Stimulated activated CD8-positive, alpha-beta memory T cell treated with anti-CD3 and anti-CD28 coated beads, Interleukin-12 subunit alpha, Interleukin-12 subunit beta, amount 100 ng/mL, for 4 hours (primary cell): ENCODE measurements at regions not wholly inside any gene's neighbourhood (a gene's known extent, or its start where the extent isn't known, plus 50 kb on each side); places are given as distances from the start of the nearest gene placed in this dataset.

Experiments
- DNase-seq: peaks from one replicate; pipeline ENCODE4 v3.0.0-alpha.2; 2020; ENCODE audit warnings: low read depth

DNA sequence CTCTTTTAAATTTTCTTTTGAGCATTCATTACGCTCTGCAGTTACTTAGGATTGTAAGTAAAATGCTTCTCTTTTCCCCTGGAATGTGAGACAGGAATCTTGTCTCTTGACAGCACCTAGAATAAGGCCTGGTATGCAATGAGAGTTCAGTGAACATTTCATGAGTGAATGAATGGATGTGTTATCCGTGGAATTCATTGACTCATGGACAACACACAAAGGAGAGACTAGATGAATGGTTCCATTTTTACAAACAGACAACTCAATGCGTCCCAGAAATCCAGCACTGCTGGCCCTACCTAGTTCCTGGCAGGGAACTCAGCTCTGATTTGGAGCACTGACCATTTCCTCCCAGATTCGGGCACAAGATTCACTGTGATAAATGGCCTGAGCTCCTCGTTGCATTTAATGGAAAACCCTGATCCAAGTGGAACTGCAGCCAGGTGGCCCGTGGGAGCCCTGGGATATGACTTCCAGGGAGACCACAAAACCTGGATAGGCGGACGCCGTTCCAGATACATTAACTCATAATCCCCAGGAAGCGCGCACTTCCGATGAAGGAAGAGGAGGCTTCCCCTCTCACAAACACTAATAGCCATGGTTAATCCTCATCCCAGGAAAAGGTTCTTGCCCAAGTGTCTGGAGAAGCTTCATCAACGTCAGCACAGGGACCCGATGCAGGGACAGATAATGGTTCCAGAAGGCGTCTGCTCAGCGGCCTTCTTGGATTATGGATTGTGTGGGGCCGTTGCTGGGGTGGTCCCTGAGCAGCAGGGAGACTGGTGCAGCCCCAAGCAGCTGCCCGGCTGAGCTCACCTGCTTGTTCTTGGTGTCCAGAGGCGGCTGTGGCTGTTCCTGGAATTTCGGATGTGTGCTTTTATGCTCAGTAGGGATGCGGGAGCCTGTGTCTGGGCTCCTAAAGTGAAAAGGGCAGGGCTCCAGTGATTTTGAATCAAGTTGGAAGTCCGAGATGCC is 211.1 kb upstream of the TSHZ3 start:
- DNase-seq: no peak

- DNase-seq: no peak
Measured at GRCh38 chr19:31562966-31563612, 213.9 kb upstream of the TSHZ3 start.

GRCh38 chr19:31567776-31568175 is 218.5 kb upstream of the TSHZ3 start:
- no peak for DNase-seq

GRCh38 chr19:31568724-31569123 is 219.5 kb upstream of the TSHZ3 start:
- no peak for DNase-seq

- no peak for DNase-seq
Measured at GRCh38 chr19:31570718-31571117, 221.5 kb upstream of the TSHZ3 start.

DNA sequence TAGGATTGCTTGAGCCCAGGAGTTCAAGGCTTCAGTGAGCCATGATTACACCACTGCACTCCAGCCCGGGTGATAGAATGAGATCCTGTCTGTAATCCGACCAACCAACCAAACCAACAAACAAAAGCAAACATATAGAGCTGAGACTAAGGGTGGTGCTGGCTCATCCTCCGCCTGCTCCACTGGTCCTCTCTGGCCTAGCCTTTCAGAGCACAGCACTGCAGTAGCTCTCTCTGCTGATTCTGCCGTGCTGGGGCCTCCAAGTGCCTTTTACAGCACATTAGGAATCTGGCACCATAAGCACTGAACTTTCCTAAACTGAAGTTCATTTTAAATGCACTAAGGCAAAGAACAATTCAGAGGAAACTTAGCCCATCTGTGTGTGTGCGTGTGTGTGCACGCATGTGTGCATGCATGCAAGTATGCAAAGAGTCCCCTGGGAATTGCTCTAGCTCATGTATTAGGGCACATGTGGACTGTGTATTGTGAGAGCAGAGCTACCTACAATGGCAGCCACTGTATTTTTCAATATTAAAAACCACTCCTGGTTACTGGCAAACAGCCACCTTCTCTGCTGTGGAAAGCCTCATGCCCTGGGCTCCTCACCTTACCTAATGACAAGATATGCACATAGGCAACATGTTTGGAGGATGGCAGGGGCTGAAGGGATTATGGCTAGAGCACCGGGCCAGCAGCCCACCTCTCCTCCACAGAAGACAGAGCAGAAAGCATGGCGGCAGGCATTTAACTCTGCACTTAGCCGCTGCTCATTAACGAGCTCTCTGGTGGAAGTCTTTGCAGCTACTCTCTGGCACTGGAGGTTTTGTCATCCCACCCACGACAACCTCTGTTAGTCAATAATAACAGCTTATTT is 223.1 kb upstream of the TSHZ3 start:
- no peak for DNase-seq

DNA sequence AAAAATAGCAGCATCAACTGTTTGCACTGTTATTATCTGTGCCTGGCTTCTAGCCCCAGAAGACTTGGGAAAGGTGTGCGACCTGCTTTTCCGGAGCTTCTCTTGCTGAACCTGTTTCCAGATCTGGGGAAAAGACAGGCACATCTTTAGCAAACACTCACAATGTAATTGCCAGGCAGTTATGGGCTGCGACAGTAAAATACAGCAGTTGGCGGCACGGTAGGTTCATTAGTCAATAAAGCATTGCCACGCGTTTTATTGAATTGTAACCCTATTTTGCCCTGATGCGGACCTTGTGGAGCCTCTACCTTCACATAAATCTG is 223.7 kb upstream of the TSHZ3 start:
- no peak for DNase-seq

GRCh38 chr19:31574251-31574973 is 225.2 kb upstream of the TSHZ3 start:
- no peak for DNase-seq

- DNase-seq: no peak
Measured at GRCh38 chr19:31575846-31576335, 226.7 kb upstream of the TSHZ3 start.

GRCh38 chr19:31578326-31578725 is 229.1 kb upstream of the TSHZ3 start:
- no peak for DNase-seq

DNA sequence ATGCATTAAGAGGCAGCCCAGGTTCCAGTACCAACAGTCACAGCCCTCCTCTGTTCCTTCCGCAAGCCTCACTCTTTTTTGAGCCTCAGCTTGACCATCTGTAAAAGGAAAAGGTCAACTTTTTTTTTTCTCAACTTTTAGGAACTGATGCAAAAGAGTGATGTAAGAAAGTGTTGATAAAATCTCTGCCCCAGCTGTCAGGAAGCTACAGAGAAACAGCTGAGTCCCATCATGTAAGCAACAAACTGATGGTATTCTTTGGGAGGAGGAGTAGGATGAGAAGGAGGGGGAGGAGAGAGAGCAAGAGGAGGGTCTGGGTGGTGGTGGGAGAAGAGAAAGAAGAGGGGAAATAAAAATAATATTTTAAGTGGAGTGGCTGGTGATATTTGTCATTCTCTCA is 233.9 kb upstream of the TSHZ3 start:
- no peak for DNase-seq

- no peak for DNase-seq
Measured at GRCh38 chr19:31586282-31586681, 237.0 kb upstream of the TSHZ3 start.

GRCh38 chr19:31589109-31589508 is 239.9 kb upstream of the TSHZ3 start:
- no peak for DNase-seq

- DNase-seq: no peak
Measured at GRCh38 chr19:31591258-31591657, 242.0 kb upstream of the TSHZ3 start.

DNA sequence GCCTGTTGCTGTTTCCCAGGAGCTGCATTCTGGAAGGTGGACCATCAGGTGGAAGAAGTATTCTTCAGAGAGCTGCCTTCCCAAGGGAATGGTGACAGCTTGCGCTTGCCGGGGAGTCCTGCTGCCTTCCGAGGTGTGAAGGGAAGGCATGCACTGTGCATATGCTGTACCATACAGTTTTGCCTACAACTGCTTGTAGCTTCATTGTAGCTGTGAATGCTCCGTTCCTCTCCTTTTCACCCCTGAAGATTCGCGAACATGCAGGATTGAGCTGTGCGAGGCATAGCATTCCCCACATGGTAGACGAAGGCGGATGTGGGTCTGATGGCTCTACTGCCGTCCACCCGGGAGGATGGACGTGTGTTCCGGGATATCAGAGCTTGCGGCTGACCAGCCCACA is 243.2 kb upstream of the TSHZ3 start:
- no peak for DNase-seq

- no peak for DNase-seq
Measured at GRCh38 chr19:31594701-31595100, 245.5 kb upstream of the TSHZ3 start.

DNA sequence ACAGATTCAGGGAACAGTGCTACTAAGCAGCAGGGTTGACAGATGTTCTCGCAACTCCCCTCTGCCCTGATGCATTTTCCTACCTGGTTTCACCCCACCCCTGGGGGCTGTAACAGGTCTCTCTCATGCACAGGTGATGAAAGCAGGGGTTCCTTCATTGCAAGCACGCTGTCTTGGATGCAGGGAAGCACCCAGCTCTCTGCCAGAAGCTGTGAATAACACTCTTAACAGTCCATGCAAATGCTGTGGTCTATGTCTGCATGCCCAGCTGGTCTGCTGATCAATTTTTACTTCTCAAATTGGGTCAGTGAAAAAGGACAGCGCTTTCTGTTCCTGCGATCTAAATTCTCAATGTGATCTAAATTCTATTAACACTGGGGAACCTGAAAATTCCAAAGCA is 246.3 kb upstream of the TSHZ3 start:
- DNase-seq: no peak

GRCh38 chr19:31596751-31597150 is 247.5 kb upstream of the TSHZ3 start:
- no peak for DNase-seq

GRCh38 chr19:31597616-31598015 is 248.4 kb upstream of the TSHZ3 start:
- no peak for DNase-seq

DNA sequence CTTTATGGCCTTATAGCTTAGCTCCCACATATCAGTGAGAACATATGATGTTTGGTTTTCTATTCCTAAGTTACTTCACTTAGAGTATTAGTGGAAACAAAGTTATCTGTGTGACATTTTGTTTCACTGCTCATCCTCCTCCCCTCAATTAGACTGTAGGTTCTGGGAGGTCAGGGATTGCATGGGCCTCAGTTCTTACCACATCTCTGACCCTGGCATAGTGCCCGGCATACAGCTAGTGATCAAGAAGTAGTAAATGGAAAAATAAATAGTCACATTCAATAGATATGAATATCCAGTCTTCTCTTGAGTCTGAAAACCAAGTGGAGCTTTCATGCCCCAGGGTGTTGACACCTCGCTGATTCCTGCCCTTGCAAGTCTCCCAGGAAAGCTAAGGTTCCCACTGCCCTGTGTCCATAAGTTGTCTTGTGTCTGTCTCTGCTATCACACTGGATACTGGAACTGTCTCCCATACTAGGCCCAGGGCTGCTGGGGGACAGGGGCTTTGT is 249.5 kb upstream of the TSHZ3 start:
- DNase-seq: no peak

DNA sequence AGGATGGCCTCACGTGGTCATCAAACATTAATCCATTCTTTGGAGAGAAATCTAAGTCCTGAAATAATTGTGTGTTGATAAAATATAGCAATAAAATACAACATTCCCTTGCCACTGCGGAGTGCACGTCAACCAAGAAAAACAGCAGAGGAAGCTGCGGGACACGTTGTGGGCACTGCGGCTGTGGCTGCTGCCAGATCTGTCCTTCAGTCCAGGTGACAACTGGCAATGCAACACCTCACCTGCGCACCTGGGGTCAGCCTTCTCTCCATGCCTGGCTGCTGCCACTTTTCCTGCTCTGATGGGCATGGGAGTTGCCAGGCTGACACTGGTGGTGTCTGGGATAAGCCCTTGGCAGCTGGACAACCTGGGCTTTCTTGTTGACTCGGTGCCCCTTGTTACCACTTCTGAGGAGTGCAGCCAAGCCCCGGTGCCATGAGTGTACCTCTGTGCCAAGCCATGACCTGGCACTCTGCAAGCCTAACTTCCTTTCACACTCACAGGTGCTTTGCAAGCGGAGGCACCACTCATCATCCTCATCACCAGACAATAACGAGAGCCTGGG is 251.6 kb upstream of the TSHZ3 start:
- DNase-seq: no peak
